Testis (tissue), 2 donors: ENCODE measurements at regions not wholly inside any gene's neighbourhood (a gene's known extent, or its start where the extent isn't known, plus 50 kb on each side); places are given as distances from the start of the nearest gene placed in this dataset.

Experiments
- DNase-seq: peaks from one replicate; pipeline ENCODE4 v3.0.0-alpha.2; 2019
- H3K27ac ChIP-seq, 2 donors: fragments of 200-600 bp; sonication (generic); one replicate each; pipeline ENCODE4 v1.5.1; 2019
- H3K27me3 ChIP-seq: fragments of 200-600 bp; sonication (generic); one replicate; pipeline ENCODE4 v1.5.1; 2019
- H3K36me3 ChIP-seq: fragments of 200-600 bp; sonication (generic); one replicate; pipeline ENCODE4 v1.5.1; 2017; ENCODE audit warnings: low read depth; ENCODE audit errors: missing control alignments
- H3K4me1 ChIP-seq: fragments of 200-600 bp; sonication (generic); one replicate; pipeline ENCODE4 v1.5.1; 2019
- H3K4me3 ChIP-seq, 2 donors: fragments of 200-600 bp; sonication (generic); one replicate each; pipeline ENCODE4 v1.5.1; 2017 to 2019
- H3K9me3 ChIP-seq: fragments of 200-600 bp; sonication (generic); one replicate; pipeline ENCODE4 v1.5.1; 2017
- CTCF ChIP-seq, 3 experiments: fragments of 450-650 bp in 2 of 3; fragments of 200-600 bp in 1 of 3; sonication (generic) in 1 of 3; IDR thresholded peaks; one replicate each; pipeline ENCODE4 v1.5.1; 2016 to 2019; ENCODE audit warnings: antibody characterized with exemption in 3 of 3, mild to moderate bottlenecking in 2 of 3, moderate library complexity in 1 of 3
- POLR2A ChIP-seq: fragments of 450-650 bp; IDR thresholded peaks from one replicate; pipeline ENCODE4 v1.6.1; 2017; ENCODE audit warnings: antibody characterized with exemption, mild to moderate bottlenecking, moderate library complexity
- WGBS, 2 donors: methylation state at CpG; one replicate each; pipeline ENCODE4 v1.1.5; 2018; 5-methylcytosine and 5-hydroxymethylcytosine counted together
- intact Hi-C: fragments of 100-400 bp; cut with DNase I; formaldehyde crosslinking; loops from one replicate; pipeline ENCODE4 v1.15.1; 2023; ENCODE audit warnings: low total_unique reads

DNA sequence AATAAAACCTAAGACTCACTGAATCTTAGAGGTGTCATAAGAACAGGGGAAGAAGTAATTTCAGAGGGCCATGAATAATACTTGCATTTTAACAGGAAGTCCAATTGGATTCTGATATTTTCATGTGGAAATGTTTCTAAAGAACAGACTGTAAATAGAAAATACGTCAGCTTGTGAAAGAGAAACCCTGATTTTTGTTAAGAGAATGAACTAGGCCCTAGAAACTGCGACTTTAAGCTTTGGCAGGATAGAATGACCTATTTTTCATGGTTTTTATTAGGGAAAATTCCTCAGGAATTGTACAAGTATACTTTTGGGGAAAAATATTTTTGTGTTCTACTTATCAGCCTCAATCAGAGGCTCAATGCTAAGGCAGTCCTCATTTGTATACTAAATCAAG lies 215.5 kb upstream of the ACTBL2 start:
- Histone ChIP-seq H3K36me3 (no peaks in the 10 kb centered on the region), H3K4me3 (no peak overlapping the region), H3K27me3 (no peaks in the 10 kb centered on the region), H3K9me3 (no peaks in the 10 kb centered on the region), H3K27ac (peak overlapping the region in 1 of 2 donors; percentile 74), H3K4me1 (peaks cover 7% of the 10 kb centered on the region)
- TF ChIP-seq POLR2A: no peak
- no peak for TF ChIP-seq CTCF (IDR thresholded peaks at IDR 0.05)
- WGBS, 2 donors: 62 to 76% methylated on average over 2 of the region's 2 CpGs
- DNase-seq: no peak
- intact Hi-C loops: no loop called here

- H3K4me3 ChIP-seq: no peak overlapping the region
- H3K27me3 ChIP-seq: no peaks in the 10 kb centered on the region
- peak overlapping the region in 1 of 2 donors; percentile 74 for H3K27ac ChIP-seq
- intact Hi-C loops: no loop called here
- TF ChIP-seq CTCF (IDR thresholded peaks at IDR 0.05) (no peak), POLR2A (no peak)
- H3K9me3 ChIP-seq: no peaks in the 10 kb centered on the region
- 41 to 42% methylated on average over 4 of the region's 4 CpGs for WGBS, 2 donors
- no peaks in the 10 kb centered on the region for H3K36me3 ChIP-seq
- H3K4me1 ChIP-seq: peaks cover 7% of the 10 kb centered on the region
- peak; percentile 18 for DNase-seq
Observed at GRCh38 chr5:57696825-57697570, 214.4 kb upstream of the ACTBL2 start.

DNA sequence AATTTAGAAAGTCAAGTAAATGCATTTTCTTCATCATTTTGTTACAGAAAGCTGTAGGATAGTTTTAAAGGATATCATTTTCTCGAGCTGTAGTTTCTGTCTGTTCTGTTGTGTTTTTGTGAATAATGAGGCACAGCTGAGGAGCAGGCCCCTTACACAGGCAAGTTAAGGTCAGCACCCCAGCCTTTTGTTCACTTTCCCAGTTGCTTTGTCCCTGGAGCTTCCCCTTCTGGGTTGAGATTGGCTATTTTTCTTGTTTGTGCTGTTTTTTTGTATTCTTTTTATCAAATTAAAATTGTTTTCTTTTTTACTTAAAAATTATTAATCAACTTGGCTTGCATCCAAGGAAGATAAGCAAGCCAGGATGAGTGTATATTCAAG lies 213.8 kb upstream of the ACTBL2 start:
- Histone ChIP-seq H3K36me3 (no peaks in the 10 kb centered on the region), H3K9me3 (no peaks in the 10 kb centered on the region), H3K4me1 (peaks cover 7% of the 10 kb centered on the region), H3K27me3 (no peaks in the 10 kb centered on the region), H3K27ac (peak overlapping the region in 1 of 2 donors; percentile 55), H3K4me3 (no peak overlapping the region)
- peak; percentile 23 for DNase-seq
- intact Hi-C loops: no loop called here
- WGBS, 2 donors: 42 to 61% methylated on average over 1 of the region's 1 CpG
- TF ChIP-seq POLR2A (no peak), CTCF (IDR thresholded peaks at IDR 0.05) (no peak)

GRCh38 chr5:57695706-57696388 lies 213.2 kb upstream of the ACTBL2 start:
- no peaks in the 10 kb centered on the region for H3K9me3 ChIP-seq
- peaks cover 7% of the 10 kb centered on the region for H3K4me1 ChIP-seq

More at GRCh38 chr5:57695706-57696388, 213.2 kb upstream of the ACTBL2 start:
- Histone ChIP-seq H3K4me3 (no peak overlapping the region), H3K27ac (peak overlapping the region in 1 of 2 donors; percentile 55), H3K36me3 (no peaks in the 10 kb centered on the region), H3K27me3 (no peaks in the 10 kb centered on the region)
- WGBS, 2 donors: 81 to 92% methylated on average over 4 of the region's 4 CpGs
- no peak for DNase-seq
- TF ChIP-seq POLR2A: no peak
- no peak for TF ChIP-seq CTCF (IDR thresholded peaks at IDR 0.05)
- intact Hi-C loops: no loop called here
